HEK293 (cell line): ENCODE measurements at regions not wholly inside any gene's neighbourhood (a gene's known extent, or its start where the extent isn't known, plus 50 kb on each side); places are given as distances from the start of the nearest gene placed in this dataset.

Experiments
- BCL11A ChIP-seq: fragments of 450-650 bp; formaldehyde crosslinking; IDR thresholded peaks from 2 replicates; pipeline ENCODE4 v1.5.1; 2016; ENCODE audit warnings: low read depth, missing biosample characterization, missing genetic modification characterization
- KLF16 ChIP-seq: fragments of 450-650 bp; formaldehyde crosslinking; IDR thresholded peaks from 2 replicates; pipeline ENCODE4 v1.5.1; 2017; ENCODE audit warnings: missing biosample characterization, missing genetic modification characterization
- MEIS1 ChIP-seq: sonication (generic); formaldehyde crosslinking; IDR thresholded peaks from 2 replicates; pipeline ENCODE4 v1.8.1; 2022; ENCODE audit warnings: missing genetic modification reagents, mild to moderate bottlenecking, borderline replicate concordance
- OSR2 ChIP-seq: fragments of 450-650 bp; formaldehyde crosslinking; IDR thresholded peaks from 2 replicates; pipeline ENCODE4 v1.5.1; 2016; ENCODE audit warnings: missing biosample characterization, missing genetic modification characterization
- ZFP37 ChIP-seq: fragments of 450-650 bp; formaldehyde crosslinking; IDR thresholded peaks from 2 replicates; pipeline ENCODE4 v1.5.1; 2016; ENCODE audit warnings: missing biosample characterization, missing genetic modification characterization
- ZNF138 ChIP-seq: fragments of 450-650 bp; formaldehyde crosslinking; IDR thresholded peaks from 2 replicates; pipeline ENCODE4 v1.5.1; 2016; ENCODE audit warnings: missing biosample characterization, missing genetic modification characterization, borderline replicate concordance
- ZNF16 ChIP-seq: fragments of 450-650 bp; formaldehyde crosslinking; IDR thresholded peaks from 2 replicates; pipeline ENCODE4 v1.5.1; 2016; ENCODE audit warnings: low read depth, missing biosample characterization, missing genetic modification characterization
- ZNF211 ChIP-seq: fragments of 450-650 bp; formaldehyde crosslinking; IDR thresholded peaks from 2 replicates; pipeline ENCODE4 v1.5.1; 2016; ENCODE audit warnings: low read depth, missing biosample characterization, missing genetic modification characterization
- ZNF416 ChIP-seq: fragments of 450-650 bp; formaldehyde crosslinking; IDR thresholded peaks from 2 replicates; pipeline ENCODE4 v1.5.1; 2016; ENCODE audit warnings: missing biosample characterization, missing genetic modification characterization
- ZNF785 ChIP-seq: fragments of 450-650 bp; formaldehyde crosslinking; IDR thresholded peaks from 2 replicates; pipeline ENCODE4 v1.5.1; 2016; ENCODE audit warnings: missing biosample characterization, missing genetic modification characterization
- ZNF792 ChIP-seq: fragments of 450-650 bp; formaldehyde crosslinking; IDR thresholded peaks from 2 replicates; pipeline ENCODE4 v1.5.1; 2016; ENCODE audit warnings: missing biosample characterization, missing genetic modification characterization
- TF ChIP-seq, protein P1 (sequence below): fragments of 450-650 bp; formaldehyde crosslinking; IDR thresholded peaks from 2 replicates; pipeline ENCODE4 v1.5.1; 2016; ENCODE audit warnings: missing biosample characterization, missing genetic modification characterization
- TF ChIP-seq, protein P2 (sequence below): fragments of 450-650 bp; formaldehyde crosslinking; optimal IDR thresholded peaks from 2 replicates; pipeline ENCODE3; 2016; ENCODE audit warnings: missing biosample characterization, mild to moderate bottlenecking, missing genetic modification characterization
- TF ChIP-seq, protein P3 (sequence below): fragments of 450-650 bp; formaldehyde crosslinking; IDR thresholded peaks from 2 replicates; pipeline ENCODE4 v1.5.0; 2017; ENCODE audit warnings: missing biosample characterization, missing genetic modification characterization, borderline replicate concordance

DNA sequence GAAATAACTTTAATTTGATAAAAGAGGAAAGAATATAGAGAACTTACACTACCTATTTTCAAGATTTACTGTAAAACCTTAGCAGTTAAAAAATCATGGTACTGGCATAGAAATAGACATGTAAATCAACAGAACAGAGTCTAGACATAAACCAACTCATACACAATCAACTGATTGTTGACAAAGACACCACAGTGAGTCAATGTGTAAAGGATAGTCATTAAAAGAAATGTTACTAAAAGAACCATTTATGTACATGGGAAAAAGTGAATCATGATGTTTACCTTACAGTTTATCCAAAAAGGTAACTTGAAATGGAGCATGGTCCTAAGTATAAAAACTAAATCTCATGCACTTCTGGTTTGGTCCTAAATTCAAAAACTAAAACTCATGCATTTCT lies 847.4 kb downstream of the IGSF11 start:
- TF ChIP-seq ZNF138 (tag by site-specific recombination) = no peak
- no peak for TF ChIP-seq OSR2
- TF ChIP-seq, protein P1, sequence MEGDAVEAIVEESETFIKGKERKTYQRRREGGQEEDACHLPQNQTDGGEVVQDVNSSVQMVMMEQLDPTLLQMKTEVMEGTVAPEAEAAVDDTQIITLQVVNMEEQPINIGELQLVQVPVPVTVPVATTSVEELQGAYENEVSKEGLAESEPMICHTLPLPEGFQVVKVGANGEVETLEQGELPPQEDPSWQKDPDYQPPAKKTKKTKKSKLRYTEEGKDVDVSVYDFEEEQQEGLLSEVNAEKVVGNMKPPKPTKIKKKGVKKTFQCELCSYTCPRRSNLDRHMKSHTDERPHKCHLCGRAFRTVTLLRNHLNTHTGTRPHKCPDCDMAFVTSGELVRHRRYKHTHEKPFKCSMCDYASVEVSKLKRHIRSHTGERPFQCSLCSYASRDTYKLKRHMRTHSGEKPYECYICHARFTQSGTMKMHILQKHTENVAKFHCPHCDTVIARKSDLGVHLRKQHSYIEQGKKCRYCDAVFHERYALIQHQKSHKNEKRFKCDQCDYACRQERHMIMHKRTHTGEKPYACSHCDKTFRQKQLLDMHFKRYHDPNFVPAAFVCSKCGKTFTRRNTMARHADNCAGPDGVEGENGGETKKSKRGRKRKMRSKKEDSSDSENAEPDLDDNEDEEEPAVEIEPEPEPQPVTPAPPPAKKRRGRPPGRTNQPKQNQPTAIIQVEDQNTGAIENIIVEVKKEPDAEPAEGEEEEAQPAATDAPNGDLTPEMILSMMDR (tag by site-specific recombination) = no peak
- TF ChIP-seq ZFP37 (tag by site-specific recombination) = no peak
- TF ChIP-seq ZNF416 = no peak
- TF ChIP-seq ZNF211 = no peak
- TF ChIP-seq MEIS1 (CRISPR knock-in tag) = no peak
- TF ChIP-seq, protein P2, sequence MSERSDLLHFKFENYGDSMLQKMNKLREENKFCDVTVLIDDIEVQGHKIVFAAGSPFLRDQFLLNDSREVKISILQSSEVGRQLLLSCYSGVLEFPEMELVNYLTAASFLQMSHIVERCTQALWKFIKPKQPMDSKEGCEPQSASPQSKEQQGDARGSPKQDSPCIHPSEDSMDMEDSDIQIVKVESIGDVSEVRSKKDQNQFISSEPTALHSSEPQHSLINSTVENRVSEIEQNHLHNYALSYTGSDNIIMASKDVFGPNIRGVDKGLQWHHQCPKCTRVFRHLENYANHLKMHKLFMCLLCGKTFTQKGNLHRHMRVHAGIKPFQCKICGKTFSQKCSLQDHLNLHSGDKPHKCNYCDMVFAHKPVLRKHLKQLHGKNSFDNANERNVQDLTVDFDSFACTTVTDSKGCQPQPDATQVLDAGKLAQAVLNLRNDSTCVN = no peak
- no peak for TF ChIP-seq KLF16
- no peak for TF ChIP-seq ZNF16 (tag by site-specific recombination)
- TF ChIP-seq, protein P3, sequence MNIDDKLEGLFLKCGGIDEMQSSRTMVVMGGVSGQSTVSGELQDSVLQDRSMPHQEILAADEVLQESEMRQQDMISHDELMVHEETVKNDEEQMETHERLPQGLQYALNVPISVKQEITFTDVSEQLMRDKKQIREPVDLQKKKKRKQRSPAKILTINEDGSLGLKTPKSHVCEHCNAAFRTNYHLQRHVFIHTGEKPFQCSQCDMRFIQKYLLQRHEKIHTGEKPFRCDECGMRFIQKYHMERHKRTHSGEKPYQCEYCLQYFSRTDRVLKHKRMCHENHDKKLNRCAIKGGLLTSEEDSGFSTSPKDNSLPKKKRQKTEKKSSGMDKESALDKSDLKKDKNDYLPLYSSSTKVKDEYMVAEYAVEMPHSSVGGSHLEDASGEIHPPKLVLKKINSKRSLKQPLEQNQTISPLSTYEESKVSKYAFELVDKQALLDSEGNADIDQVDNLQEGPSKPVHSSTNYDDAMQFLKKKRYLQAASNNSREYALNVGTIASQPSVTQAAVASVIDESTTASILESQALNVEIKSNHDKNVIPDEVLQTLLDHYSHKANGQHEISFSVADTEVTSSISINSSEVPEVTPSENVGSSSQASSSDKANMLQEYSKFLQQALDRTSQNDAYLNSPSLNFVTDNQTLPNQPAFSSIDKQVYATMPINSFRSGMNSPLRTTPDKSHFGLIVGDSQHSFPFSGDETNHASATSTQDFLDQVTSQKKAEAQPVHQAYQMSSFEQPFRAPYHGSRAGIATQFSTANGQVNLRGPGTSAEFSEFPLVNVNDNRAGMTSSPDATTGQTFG = no peak
- TF ChIP-seq ZNF785 (tag by site-specific recombination) = no peak
- TF ChIP-seq BCL11A = no peak
- no peak for TF ChIP-seq ZNF792 (tag by site-specific recombination)
